Mesothelial cell of epicardium (in vitro differentiated cells): ENCODE measurements at regions not wholly inside any gene's neighbourhood (a gene's known extent, or its start where the extent isn't known, plus 50 kb on each side); places are given as distances from the start of the nearest gene placed in this dataset.

Source experiments
- DNase-seq, 2 experiments: peaks; one replicate each; pipeline ENCODE4 v3.0.0; 2021; ENCODE audit warnings: low spot score in 2 of 2; ENCODE audit not compliant: unreplicated experiment in 2 of 2
- H3K27ac Mint-ChIP-seq: 2 replicates; pipeline ENCODE4 v1.8.0; 2021; ENCODE audit warnings: mixed read lengths
- H3K27me3 Mint-ChIP-seq: 2 replicates; pipeline ENCODE4 v1.8.0; 2021; ENCODE audit warnings: low read depth, mixed read lengths
- H3K36me3 Mint-ChIP-seq: 2 replicates; pipeline ENCODE4 v1.8.0; 2021; ENCODE audit warnings: mixed read lengths
- H3K4me1 Mint-ChIP-seq: 2 replicates; pipeline ENCODE4 v1.8.0; 2021; ENCODE audit warnings: mixed read lengths
- H3K4me3 Mint-ChIP-seq: 2 replicates; pipeline ENCODE4 v1.8.0; 2021; ENCODE audit warnings: mild to moderate bottlenecking, moderate library complexity, mixed read lengths
- H3K9me3 Mint-ChIP-seq: 2 replicates; pipeline ENCODE4 v1.8.0; 2021; ENCODE audit warnings: mixed read lengths
- CTCF ChIP-seq: fragments of 200-600 bp; sonication (generic); IDR thresholded peaks from one replicate; pipeline ENCODE4 v1.5.0; 2021; ENCODE audit warnings: antibody characterized with exemption; ENCODE audit not compliant: unreplicated experiment

- TF ChIP-seq CTCF, result no peak
- H3K4me3 Mint-ChIP-seq, result no peak overlapping the region
- H3K36me3 Mint-ChIP-seq, result no peaks in the 10 kb centered on the region
- no peak overlapping the region for H3K27ac Mint-ChIP-seq
- peaks cover 3% of the 10 kb centered on the region for H3K9me3 Mint-ChIP-seq
- H3K27me3 Mint-ChIP-seq, result peaks cover 20% of the 10 kb centered on the region
- peaks cover 6% of the 10 kb centered on the region for H3K4me1 Mint-ChIP-seq
- DNase-seq, result no peak
Observed at GRCh38 chr17:51354936-51355335, 94.6 kb downstream of the UTP18 start.

- no peak for TF ChIP-seq CTCF
- no peak for DNase-seq
- Mint-ChIP-seq H3K27ac (no peak overlapping the region), H3K4me3 (no peak overlapping the region), H3K36me3 (no peaks in the 10 kb centered on the region), H3K4me1 (peaks cover 6% of the 10 kb centered on the region), H3K9me3 (peaks cover 3% of the 10 kb centered on the region), H3K27me3 (peaks cover 20% of the 10 kb centered on the region)
Observed at GRCh38 chr17:51355441-51356410, 95.4 kb downstream of the UTP18 start.

- TF ChIP-seq CTCF, result no peak
- DNase-seq, result no peak
- H3K4me1 Mint-ChIP-seq, result peaks cover 3% of the 10 kb centered on the region
- no peaks in the 10 kb centered on the region for H3K36me3 Mint-ChIP-seq
- H3K9me3 Mint-ChIP-seq, result peaks cover 3% of the 10 kb centered on the region
- no peak overlapping the region for H3K27ac Mint-ChIP-seq
- H3K27me3 Mint-ChIP-seq, result peaks cover 13% of the 10 kb centered on the region
- H3K4me3 Mint-ChIP-seq, result no peak overlapping the region
Observed at GRCh38 chr17:51359055-51359454, 98.7 kb downstream of the UTP18 start.

GRCh38 chr17:51362811-51363585, 102.7 kb downstream of the UTP18 start:
- Mint-ChIP-seq H3K9me3 (peaks cover 3% of the 10 kb centered on the region), H3K36me3 (no peaks in the 10 kb centered on the region)

GRCh38 chr17:51365090-51365489, 104.7 kb downstream of the UTP18 start:
- no peaks in the 10 kb centered on the region for H3K4me1 Mint-ChIP-seq
- H3K27me3 Mint-ChIP-seq, result peaks cover 46% of the 10 kb centered on the region
- H3K4me3 Mint-ChIP-seq, result no peak overlapping the region
- DNase-seq, result no peak
- no peak overlapping the region for H3K27ac Mint-ChIP-seq
- TF ChIP-seq CTCF, result no peak
- no peaks in the 10 kb centered on the region for H3K9me3 Mint-ChIP-seq
- H3K36me3 Mint-ChIP-seq, result no peaks in the 10 kb centered on the region

More at GRCh38 chr17:51362811-51363585, 102.7 kb downstream of the UTP18 start:
- no peak for DNase-seq
- Mint-ChIP-seq H3K4me3 (no peak overlapping the region), H3K4me1 (no peaks in the 10 kb centered on the region), H3K27me3 (peaks cover 33% of the 10 kb centered on the region), H3K27ac (no peak overlapping the region)
- TF ChIP-seq CTCF, result no peak
